Endometrial microvascular endothelial cells (primary cell): ENCODE measurements at regions not wholly inside any gene's neighbourhood (a gene's known extent, or its start where the extent isn't known, plus 50 kb on each side); places are given as distances from the start of the nearest gene placed in this dataset.
"Not testable (repeated sequence)": the region's sequence is repeated elsewhere in the genome, so short reads cannot be mapped to it uniquely, and the experiment has no call there.

Experiments
- in situ Hi-C: cut with HindIII; loops from 2 replicates; pipeline ENCODE4 v1.10.0; 2017; ENCODE audit warnings: low sequenced_read_pairs, low pct_unique_long_range_greater_than_20kb; ENCODE audit errors: inconsistent ontology term

- in situ Hi-C loops, result no loop called here
Observed at GRCh38 chr7:12917801-12918200, 230.4 kb downstream of the ARL4A start.

- in situ Hi-C loops, result no loop called here
Observed at GRCh38 chr7:12921751-12922345, 234.4 kb downstream of the ARL4A start.

DNA sequence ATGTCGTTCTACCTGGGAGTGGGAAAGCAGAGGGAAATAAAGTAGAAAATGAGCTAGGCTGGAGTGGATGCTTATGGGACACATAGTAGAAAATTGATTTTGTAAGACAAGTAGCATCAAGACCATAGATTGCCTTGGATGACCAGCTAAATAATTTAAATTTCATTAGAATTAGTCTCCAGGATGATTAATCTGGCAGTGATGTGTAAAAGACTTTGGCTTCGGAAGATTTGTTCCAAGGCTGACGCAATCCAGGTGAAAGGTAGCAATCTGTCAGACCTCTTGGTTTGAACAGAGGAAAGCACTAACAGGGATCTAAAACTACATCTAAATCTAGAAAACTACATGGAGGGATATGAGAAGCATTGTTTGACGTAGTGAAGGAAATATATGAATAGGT is 236.5 kb downstream of the ARL4A start:
- in situ Hi-C loops, result no loop called here

DNA sequence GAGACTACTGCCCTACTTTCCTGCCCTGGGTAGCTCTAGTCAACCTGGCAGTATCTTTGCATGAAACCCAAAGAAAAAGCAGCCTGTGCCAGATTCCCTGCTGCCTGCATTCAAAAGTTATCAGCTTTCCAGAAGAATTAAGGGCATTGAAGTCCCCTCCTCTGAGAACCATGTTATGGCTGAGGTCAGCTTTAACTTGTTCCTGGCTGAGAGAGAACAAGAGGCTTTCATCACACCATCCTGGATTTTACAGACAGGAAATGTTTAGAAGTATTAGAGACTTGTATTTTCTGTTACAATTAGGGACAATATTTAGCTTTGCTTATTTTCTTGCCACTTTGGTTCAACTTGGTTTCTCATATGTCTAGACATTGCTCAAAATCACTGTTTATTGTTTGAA is 238.8 kb downstream of the ARL4A start:
- in situ Hi-C loops, result no loop called here

DNA sequence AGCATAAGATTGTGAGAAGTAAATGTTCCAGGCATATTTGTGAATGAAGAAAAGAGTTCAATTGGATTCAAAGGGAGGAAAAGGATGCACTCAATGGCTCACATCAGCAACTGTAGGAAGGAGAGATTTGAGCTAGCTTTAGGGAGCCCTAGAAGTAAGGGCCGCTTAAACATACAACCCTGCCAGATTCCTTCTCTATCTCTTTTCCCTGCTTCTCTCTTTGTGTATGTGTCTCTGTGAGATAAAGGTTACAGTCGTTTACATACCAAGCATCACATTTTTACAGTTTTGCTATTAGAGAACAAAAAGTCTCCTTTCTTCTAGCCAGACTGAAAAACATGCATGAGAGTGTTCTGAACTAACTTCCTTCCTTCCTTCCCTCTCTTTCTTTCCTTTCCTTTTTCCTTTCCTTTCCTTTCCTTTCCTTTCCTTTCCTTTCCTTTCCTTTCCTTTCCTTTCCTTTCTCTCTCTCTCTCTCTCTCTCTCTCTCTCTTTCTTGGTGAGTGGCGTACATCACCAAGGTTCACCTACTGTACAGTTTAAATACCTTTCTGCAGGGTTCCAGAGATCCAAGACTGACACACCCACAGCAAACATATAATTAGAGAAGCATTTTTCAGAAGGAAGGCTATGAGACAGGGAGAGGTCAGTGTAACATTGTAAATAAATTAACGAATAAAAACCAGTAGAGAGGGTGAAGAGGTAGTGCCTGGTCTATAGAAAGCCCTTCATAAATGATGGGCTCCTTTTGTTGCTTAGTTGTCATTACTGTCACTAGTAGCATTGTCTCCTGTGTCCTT is 240.4 kb downstream of the ARL4A start:
- in situ Hi-C loops, result no loop called here

- in situ Hi-C loops, result no loop called here
Observed at GRCh38 chr7:12929476-12930140, 242.2 kb downstream of the ARL4A start.

DNA sequence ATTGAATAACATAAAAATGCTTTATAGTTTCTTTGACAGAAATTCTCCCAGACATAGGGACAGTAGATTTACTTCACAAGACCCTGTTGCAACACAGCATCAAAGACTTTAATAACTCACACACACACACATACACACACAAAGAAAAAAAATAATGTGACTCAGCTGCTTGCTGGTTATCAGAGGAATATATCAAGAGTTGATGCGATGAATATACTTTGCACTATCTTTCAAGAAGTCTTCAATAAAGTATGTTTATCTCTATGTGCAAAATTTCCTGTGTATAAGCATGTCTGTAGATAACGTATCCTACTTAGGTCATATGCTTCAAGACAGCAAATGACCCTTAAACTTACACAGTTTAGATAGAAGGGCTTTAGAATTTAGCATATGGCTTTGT is 243.1 kb downstream of the ARL4A start:
- in situ Hi-C loops, result no loop called here

- in situ Hi-C loops, result not testable (repeated sequence)
Observed at GRCh38 chr7:12931465-12931864, 244.0 kb downstream of the ARL4A start.

DNA sequence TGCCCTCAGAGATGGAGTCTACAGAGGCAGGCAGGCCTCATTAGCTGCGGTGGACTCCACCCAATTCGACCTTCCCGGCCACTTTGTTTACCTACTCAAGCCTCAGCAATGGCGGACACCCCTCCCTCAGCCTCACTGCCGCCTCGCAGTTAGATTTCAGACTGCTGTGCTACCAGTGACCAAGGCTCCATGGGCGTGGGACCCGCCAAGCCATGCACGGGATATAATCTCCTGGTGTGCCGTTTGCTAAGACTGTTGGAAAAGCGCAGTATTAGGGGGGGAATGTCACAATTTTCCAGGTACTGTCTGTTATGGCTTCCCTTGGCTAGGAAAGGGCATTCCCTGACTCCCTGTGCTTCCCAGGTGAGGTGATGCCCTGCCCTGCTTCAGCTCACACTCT is 252.3 kb downstream of the ARL4A start:
- in situ Hi-C loops, result no loop called here

DNA sequence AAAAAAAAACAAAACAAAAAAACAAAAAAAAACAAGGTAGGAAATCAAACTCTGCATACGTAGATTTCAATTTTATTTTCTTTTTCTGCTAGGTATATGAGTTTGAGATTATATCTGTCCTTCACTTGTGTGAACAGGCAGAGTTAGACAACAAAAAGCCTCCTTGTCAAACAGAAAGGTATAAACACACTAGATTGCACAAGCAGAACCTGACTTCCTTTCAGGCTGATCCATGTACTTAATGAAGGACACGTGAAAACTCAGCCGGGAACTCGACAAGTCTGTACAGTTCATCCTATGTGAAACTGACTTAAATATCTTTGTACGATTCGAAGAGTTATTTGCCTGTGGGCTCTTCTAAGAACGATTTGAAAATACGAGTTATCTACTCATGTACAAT is 254.1 kb downstream of the ARL4A start:
- in situ Hi-C loops, result no loop called here

DNA sequence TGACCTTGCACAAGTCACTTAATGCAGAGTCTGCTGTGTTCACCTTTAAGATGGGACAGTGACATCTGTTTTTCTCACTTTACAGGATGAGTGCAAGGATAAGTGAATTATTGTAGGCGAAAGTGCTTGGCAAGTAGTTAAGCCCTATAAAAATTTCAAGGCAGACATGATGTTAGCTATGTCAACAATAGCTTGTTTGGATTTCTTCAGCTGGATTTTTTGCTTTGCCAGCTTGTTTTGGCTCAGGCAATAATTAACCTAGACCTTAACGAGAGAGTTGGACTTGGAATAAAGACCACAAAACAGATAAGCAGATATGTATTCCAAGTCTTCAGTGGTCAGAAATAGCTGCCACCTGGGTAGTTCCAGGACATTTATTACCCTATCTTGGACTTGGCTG is 255.2 kb downstream of the ARL4A start:
- in situ Hi-C loops, result no loop called here

- in situ Hi-C loops, result no loop called here
Observed at GRCh38 chr7:12943781-12944180, 256.3 kb downstream of the ARL4A start.

GRCh38 chr7:12945901-12946300 is 258.5 kb downstream of the ARL4A start:
- in situ Hi-C loops, result no loop called here

- in situ Hi-C loops, result no loop called here
Observed at GRCh38 chr7:12947465-12947864, 260.0 kb downstream of the ARL4A start.

DNA sequence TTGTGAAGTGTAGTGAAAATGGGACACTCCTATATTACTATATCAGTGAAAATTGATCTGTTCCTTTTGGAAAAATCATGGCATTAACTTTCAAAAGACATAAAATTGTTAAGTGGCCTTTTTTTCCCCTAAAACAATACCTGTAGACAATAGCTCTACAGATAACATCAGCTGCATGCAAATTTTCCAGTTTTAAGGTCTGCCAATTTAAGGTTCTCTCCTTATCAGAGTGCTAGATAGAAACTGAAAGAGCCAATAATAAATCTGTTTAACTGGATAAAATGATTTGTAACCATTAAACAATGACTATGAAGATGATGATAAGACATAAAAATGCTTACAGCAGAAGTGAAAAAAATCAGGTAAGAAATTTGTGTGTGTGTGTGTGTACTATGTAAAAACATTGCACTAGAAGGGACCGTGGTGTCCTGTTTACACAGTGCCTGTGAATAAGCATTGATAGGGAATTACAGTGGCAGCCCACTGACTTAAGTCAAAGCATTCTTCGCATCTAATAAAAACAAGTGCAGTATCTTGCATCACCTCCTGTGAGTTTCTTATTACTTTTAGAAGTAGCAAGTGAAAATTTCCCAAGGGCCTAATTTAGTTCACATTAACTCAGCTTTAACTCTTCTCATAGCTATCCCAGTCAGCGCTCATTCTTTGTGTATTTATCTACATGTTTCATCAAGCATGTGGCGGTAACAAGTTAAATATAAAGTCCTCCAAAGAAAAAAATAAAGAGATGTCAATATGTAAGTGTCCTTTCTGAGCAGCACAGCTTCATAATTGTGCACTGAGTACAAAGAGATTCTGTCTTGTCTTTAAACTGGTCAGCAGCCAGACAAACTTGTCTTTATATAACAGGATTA is 261.9 kb downstream of the ARL4A start:
- in situ Hi-C loops, result no loop called here

- in situ Hi-C loops, result no loop called here
Observed at GRCh38 chr7:12951397-12951801, 264.0 kb downstream of the ARL4A start.

- in situ Hi-C loops, result no loop called here
Observed at GRCh38 chr7:12954380-12955033, 267.1 kb downstream of the ARL4A start.

- in situ Hi-C loops, result no loop called here
Observed at GRCh38 chr7:12957487-12957886, 270.1 kb downstream of the ARL4A start.
